Stimulated activated CD4-positive, alpha-beta T cell treated with anti-CD3 and anti-CD28 coated beads, Interleukin-15, amount 100 ng/mL, for 48 hours (primary cell): ENCODE measurements at regions not wholly inside any gene's neighbourhood (a gene's known extent, or its start where the extent isn't known, plus 50 kb on each side); places are given as distances from the start of the nearest gene placed in this dataset.

Source experiments
- DNase-seq, 2 donors: peaks; one replicate each; pipeline ENCODE4 v3.0.0-alpha.2; 2020; ENCODE audit warnings: low read depth in 2 of 2

DNA sequence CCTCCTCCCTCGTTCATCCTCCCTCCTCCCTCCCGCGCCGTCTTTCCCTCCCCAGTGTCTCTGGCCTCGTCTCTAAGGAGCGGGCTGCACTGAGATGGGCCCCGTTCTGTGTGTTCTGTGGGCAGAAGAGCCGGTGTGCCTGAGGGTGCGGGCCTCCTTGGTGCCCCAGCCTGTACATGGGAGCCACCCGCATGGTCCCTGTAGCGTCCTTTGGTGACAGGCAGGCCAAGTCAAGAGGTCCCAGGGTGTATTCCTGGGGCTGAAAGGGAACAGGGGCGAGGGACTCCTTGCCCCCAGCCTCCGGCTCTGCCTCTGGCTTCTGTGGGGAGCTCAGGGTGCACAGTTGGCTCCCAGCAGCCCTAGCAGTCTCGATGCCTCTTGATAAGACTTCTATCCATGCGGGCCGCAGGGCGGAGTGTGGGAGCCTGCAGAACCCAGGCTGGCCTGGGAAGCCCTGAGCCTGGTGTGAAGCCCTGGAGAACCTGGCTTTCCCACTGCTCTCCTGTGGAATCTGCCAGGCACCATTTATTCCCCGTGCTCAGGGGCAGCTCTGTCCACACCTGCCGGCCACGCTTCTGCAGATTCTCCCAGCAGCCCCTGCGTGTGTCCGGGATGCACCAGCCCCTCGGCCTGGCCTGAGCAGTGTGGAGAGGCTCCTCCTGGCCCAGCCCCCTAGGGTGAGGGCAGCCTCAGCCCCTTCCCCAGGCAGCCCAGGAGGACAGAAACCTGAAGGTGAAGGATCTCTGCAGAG lies 181.3 kb downstream of the KIF26A start:
- no peak for DNase-seq

DNA sequence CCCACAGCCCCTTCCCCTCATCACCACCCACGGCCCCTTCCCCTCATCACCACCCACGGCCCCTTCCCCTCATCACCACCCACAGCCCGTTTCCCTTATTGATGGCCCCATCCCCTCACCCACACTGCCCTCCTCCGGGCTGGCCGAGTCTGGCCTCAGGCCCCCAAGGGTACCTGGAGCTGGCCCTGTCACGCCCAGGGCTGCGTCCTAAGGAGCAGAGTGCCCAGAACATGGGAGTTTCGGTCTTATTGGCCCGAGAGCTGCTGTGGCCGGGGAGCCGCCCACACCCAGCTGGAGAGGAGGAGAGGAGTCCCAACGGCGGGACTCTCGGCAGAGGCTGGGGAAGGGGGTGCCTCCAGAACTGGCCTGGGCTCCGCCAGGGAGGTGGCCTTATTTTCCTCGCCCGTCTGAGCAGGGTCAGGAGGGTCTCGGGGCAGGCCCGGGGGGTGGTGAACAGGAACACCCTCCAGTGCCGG lies 182.3 kb downstream of the KIF26A start:
- DNase-seq: no peak

DNA sequence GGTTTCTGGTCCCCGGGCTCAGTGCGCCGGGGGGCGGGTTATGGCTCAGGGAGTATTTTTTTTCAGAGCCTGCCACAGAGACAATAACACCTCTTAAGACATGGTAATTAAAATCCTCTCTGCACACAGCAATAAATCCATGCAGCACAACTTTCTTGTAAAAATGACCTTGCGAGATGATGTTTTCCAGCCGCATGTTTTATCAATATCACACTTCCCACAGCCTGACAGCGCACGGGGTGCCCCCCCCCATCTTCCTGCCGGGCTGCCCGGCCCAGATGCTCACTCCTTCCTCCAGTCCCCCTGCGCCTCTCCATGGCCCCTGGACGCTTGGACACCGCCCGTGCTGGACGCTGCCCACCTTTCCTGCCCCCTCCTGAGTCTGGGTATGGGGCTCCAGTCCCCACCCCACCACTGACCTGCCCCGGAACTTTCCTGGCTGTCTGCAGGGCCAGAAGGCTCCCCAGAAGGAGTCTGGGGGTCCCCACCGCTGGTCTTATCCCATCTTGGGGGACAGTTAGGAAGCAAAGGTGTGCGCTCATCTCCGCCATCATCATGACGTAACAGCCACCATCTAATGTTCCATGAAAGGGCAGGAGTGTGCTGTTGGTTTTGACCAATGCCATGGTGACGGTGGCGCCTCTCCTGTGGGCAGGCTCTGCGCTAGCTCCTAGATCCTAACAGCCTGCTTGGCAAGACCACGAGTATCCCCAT lies 182.9 kb downstream of the KIF26A start:
- no peak for DNase-seq

DNA sequence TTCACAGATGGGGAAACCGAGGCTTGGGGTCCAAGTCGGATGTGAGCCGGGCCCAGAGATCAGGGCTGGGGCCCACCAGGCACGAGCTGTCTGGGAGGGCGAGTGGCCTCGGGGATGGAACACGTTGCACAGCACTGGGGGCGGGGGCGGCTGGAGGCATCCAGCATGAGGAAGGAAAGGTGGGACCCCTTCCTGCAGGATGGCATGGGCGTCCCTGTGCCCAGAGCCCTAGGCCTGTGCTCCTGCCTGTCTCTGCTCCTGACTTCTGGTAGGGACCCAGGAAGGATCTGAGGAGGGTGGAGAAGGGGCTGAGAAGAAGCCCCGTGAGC lies 183.4 kb downstream of the KIF26A start:
- DNase-seq: no peak

DNA sequence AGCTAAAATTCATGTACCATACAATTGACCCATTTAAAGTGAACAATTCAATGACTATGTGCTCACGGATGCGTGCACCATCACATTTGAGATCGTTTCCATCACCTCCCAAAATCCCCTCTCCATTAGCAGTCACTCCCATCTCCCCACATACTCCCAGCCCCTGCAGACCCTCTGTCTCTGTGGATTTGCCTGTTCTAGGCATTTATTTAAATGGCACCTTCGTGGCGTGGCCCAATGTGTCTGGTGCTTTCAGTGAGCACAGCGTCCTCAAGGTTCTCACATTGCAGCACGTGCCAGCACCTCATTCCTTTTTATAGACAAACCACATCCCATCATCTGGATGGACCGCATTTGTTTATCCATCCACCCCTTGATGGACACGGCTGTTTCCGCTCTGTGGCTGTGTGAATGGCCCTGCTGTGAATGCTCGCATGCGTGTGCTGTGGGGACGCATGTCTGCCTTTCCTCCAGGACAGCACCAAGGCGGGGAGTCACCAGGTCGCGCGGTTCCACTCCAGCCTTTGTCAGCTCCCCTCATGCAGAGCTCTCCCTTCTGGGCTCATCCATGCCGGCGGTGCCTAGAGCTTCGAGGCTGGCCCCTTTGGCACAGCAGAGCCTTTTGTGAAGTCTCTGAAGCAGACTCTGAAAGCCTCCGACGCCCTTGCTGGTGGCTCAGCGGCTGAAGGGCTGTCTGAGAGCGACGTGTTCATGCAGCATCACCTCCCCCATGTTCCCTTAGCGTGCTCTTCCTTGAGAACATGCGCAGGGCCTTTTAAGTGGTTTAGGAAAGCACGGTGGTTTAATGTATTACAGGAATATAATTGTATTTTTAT lies 184.4 kb downstream of the KIF26A start:
- no peak for DNase-seq

DNA sequence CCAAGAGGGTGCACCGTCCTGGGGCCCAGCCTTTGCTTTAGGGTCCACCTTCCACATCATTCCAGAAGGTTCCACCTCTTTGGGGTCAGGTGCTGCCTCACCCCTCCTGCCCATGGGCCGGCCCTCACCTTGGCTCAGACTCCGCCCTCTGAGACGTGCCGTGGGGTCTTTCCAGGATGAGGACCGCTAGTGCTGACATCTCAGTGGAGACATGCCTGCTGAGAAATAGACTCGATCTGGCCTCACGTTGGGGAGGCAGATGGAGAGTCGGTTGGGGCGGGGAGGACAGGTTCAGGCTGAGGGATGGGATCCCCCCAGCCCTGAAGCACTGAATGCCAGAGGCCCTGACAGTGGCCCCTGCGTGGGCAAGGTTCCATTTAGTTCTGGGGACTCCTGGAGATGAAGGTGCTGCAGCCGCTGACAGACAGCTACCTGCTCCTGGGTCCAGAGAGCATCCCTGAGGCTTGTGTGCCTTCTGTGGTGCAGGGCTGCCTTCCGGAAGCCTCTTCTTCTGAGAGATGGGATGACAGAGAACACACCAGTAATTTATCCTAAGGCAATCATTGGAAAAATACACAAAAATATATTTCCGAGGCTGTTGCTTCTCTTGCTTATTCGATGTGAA lies 185.3 kb downstream of the KIF26A start:
- no peak for DNase-seq

DNA sequence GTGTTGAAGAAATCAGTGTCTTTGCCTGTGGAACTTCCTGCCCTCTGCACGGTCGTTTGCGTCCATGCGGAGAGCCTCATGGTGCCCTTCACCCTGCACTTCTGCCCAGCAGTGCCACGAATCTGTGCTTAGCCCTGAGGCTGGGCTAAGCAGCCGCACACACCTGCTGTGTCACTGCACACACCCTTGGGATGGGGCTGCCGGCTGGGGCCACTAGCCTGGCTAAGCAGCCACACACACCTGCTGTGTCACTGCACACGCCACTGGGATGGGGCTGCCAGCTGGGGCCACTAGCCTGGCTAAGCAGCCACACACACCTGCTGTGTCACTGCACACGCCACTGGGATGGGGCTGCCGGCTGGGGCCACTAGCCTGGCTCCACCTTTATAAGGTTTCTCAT lies 188.5 kb downstream of the KIF26A start:
- no peak for DNase-seq

DNA sequence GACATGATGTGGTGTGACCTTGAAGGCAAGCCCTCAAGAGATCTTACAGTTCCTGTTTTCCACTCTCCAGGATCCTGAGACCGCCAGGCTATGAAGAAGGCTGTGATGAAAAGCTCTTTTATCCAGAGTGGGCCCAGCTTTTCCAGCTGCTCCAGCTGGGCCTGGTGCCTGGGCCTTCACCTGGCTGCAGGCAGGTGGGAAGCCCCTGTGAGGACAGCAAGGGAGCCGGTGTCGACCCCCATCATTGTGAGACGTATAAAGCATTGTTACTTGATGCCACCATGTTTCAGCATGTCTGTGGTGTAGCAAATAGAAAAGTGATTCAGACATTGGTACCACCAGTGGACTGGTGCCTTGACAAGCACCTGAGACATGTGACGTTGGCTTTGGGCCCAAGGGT lies 190.2 kb downstream of the KIF26A start:
- DNase-seq: no peak

DNA sequence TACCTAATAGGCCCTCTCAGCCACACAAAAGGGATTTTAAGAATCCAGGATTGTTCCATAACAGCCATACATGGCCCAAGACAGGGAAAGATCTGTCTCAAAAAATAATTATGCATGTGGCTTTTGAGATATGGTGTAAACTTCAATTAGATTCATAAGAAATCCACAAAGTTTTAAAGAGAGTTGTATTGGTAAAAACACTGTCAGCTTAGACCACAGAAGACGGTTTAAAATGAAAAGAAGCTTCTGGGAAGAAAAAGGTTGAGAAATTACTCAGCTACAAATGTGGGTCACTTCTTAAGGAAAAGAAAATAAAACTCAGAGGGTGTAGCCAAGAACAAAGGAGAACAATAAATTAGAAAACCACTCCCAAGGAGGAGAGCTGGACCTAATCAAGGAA lies 191.4 kb downstream of the KIF26A start:
- no peak for DNase-seq

DNA sequence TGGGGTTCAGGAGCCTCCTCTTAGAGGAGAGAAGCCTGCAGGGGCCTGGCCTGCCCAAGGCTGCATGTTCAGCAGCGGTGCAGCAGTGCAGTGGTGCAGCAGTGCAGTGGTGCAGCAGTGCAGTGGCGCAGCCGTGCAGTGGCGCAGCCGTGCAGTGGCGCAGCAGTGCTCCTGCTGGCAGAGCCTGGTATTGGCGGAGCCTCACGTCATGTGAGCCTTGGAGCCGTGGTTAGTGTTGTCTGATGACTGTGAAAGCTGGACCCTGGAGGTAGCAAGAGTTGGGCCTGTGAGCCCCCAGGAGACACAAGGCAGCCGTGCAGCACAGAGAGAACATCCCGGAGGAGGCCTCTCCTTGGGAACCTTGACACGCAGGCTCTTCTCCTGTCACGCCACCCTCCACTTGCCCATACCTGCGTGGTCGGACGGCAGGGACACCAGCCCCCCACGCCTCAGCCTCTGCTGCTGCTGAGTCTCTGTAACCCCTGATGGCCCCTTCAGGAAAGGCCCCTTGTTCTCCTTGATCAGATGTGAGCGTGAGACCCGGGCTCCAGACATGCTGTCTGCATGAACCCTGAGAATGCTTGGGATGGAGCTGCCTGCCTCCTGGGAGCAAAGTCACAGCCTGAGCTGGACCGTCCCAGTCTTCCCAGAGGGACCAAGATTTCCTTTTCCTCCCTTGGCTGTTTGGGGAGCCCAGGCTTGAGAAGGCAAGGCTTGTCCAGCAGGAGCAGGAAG lies 193.7 kb downstream of the KIF26A start:
- DNase-seq: no peak

DNA sequence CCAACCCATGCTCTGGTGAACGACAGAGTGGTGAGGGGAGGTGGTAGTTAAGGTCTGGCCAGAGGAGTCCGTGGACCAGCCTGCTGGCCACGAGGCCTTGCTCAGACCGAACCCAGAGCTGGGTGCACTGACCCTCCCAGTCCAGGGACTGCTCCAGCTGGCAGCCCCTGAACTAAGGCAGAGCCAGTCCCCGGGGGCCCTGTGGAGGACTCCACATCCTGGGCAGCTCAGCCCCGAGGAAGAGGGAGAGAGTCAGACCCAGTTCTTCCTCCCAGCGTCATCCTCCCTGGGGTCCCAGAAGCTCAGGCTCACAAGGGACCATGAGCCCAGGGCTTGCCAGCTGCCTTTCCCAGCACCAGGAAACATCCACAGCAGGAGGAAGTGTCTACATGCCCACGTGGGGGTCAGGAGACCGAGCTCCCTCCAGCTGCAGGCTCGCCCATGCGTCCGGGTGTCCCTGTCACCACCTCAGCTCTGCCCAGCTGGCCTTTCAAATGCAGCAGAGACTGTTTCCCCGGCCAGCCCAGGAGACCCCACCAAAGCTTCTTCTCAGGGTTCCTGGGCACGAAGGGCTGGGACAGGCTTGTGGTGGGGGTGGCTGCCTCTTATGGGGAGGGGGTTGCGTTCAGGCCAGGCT lies 194.4 kb downstream of the KIF26A start:
- DNase-seq: no peak

DNA sequence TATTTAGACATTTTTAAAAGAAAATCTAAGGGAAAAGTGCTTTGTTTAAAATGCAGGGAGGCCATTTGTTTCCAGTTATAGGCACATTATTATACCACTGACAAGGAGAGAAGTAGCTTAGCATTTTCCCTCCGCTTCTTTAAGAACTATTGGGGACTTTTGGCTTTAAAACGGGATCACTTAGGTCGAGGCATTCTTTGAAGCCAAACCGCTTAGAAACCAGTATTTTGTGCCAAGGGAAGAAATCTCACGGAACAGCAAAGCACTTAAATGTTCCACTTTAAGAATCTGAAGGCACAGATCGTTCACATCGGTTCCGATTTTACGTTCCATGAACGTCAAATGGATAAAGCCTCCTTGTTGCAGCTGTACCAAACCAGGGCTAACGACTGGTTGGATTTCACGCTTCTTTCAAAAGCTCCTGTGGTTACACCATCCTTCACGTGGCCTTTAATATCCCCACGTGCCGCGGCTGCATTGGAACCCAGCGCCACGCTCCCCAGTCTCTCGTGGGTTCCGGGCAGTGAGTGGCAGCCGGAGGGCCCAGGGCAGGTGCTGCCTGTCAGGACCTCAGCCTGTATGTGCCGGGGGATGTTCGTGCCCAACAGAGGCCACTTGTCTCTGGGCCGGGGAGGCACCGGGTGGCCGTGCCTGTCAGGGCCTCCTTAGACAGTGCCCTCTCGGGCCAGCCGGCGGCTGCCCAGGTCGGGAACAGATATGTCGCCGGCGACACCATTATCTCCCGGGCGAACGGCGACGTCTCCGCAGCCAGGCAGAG lies 195.4 kb downstream of the KIF26A start:
- no peak for DNase-seq

DNA sequence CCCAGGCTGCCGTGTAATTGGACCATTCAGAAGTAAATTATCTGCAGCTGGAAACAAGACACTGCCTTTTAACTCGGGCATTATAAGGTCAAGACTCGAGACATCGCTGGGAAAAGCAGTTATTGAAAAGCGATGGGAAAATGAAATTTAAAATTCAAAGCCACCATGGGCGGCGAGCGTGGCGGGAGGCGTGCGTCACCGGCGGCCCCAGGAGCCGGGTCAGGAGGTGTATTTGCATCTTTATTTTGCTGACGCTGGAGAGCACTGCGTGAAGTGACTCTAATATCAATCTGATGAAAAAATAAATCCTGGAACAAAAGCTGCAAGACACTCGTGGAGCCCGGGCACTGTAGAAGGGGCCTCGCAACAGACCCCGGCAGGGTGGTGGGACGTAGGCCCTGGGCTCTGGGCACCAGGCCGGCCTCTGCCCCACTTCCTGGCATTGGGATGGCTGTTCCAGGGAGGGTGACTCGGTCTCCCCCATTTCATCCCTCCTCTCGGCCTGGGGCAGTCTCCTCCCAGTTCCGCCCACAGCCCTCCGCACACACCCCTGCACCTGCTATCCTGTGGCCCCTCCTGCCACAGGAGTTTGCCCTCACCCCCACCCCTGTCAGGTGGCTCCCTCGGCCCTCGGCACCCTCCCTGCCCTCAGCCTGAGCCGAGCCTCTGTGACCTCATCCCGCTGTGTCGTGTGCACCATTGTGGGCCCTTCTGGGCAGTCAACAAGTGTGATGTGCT lies 196.2 kb downstream of the KIF26A start:
- no peak for DNase-seq

DNA sequence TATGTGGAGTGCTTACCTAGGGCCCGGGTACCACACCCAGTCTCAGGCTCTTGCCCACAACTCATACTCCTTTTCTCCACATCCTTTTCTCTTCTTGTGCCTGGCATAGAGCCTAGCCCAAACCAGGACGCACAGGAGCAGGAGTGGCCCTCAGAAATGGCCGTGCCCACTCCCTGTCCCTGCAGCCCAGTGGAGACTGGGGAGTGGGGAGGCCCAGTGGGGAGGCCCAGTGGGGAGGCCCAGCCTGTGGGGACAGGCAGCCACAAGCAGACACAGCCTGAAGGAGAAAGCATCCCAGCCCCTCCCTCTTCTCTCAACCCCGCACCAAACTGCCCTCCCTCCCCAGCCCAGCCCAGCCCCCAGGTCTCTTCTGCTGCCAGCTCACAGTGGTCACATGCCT lies 196.8 kb downstream of the KIF26A start:
- DNase-seq: no peak

DNA sequence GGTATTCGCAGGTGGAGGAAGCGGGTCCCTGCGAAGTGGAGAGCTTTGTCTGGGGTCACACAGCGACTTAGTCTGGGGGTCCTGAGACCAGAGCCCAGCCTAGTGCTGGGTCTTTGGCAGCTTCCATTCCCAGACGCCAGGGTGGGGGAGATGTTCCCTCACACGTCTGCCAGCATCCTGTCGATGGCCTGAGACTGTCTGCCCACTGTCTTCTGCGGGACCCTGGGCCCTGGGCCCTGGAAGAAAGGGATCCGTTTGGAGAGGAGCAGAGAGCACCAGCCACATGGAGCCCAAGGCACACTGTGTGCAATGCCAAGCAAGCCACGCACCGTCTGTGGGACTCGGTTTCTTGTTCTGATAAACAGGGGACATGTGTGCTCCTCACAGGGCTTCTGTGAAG lies 197.2 kb downstream of the KIF26A start:
- no peak for DNase-seq

DNA sequence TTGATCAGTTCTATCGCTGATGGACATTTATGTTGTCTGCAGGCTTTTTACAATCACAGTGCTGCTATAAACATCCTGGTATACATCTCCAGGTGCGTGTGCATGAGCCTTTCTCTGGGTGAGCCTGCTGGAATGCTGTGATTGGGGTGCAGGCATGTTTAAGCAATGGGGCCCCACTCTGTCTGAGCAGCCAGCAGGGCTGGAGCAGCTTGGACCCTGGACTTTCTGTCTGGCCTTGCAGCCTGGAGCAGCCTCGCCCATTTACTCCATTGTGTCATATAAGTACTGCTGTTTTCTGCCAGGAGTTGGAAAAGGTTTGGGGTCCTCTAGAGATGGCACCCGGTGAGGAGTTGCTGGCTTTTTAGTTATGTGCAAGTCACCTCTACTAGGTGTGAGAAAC lies 199.0 kb downstream of the KIF26A start:
- no peak for DNase-seq

DNA sequence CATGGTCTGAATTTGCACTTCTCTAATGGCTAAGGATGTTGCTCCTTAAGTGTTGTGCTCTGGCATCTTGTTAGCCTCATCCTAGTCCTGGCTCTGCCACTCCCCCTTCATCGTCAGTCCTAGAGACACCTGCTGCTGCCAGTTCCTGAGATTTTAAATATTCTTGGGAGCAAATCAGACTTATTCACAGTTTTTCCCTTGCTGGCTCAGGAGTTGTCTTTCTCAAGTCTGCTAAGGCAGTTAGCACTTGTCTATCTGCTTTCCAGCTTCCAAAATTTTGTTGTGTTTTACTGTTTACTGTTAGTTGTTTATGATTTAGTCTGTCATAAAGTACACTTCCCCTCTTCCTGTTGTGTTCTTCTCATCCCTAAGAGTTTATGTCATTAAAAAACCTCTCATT lies 201.0 kb downstream of the KIF26A start:
- no peak for DNase-seq

DNA sequence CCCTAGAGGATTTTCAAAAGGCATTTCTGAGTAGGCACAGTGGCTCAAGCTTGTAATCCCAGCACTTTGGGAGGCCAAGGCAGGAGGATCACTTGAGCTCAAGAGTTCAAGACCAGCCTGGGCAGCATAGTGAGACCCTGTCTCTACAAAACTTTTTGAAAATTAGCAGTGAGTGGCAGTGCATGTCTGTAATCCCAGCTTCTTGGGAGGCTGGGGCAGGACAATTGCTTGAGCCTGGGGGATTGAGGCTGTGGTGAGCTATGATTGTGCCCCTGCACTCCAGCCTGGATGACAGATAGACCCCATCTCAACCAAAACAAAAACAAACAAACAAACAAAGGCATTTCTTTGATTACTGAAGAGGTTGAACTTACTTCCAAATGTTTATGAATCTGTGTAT lies 201.4 kb downstream of the KIF26A start:
- no peak for DNase-seq
